HFFc6 (cell line): ENCODE measurements at regions not wholly inside any gene's neighbourhood (a gene's known extent, or its start where the extent isn't known, plus 50 kb on each side); places are given as distances from the start of the nearest gene placed in this dataset.
A peak's percentile ranks its signal among the peaks of the same experiment; 100 is the strongest.

Source experiments
- DNase-seq: peaks from one replicate; pipeline ENCODE4 v3.0.0-alpha.2; 2018
- H3K27ac Mint-ChIP-seq: 2 replicates; pipeline ENCODE4 v1.8.0; 2020; ENCODE audit warnings: mild to moderate bottlenecking, mixed read lengths
- H3K27me3 Mint-ChIP-seq: 2 replicates; pipeline ENCODE4 v1.8.0; 2021; ENCODE audit warnings: mild to moderate bottlenecking, moderate library complexity, mixed read lengths; ENCODE audit not compliant: insufficient read depth
- H3K36me3 Mint-ChIP-seq: 2 replicates; pipeline ENCODE4 v1.8.0; 2021; ENCODE audit warnings: low read depth, mixed read lengths
- H3K4me1 Mint-ChIP-seq: 2 replicates; pipeline ENCODE4 v1.8.0; 2020; ENCODE audit warnings: low read depth, mixed read lengths
- H3K4me3 Mint-ChIP-seq: 2 replicates; pipeline ENCODE4 v1.8.0; 2020; ENCODE audit warnings: mild to moderate bottlenecking, moderate library complexity, mixed read lengths
- H3K9me3 Mint-ChIP-seq: 2 replicates; pipeline ENCODE4 v1.8.0; 2020; ENCODE audit warnings: mild to moderate bottlenecking, mixed read lengths
- CTCF ChIP-seq: fragments of 200-600 bp; sonication (generic); IDR thresholded peaks from 2 replicates; pipeline ENCODE4 v1.5.0; 2021; ENCODE audit warnings: antibody characterized with exemption, mild to moderate bottlenecking

DNA sequence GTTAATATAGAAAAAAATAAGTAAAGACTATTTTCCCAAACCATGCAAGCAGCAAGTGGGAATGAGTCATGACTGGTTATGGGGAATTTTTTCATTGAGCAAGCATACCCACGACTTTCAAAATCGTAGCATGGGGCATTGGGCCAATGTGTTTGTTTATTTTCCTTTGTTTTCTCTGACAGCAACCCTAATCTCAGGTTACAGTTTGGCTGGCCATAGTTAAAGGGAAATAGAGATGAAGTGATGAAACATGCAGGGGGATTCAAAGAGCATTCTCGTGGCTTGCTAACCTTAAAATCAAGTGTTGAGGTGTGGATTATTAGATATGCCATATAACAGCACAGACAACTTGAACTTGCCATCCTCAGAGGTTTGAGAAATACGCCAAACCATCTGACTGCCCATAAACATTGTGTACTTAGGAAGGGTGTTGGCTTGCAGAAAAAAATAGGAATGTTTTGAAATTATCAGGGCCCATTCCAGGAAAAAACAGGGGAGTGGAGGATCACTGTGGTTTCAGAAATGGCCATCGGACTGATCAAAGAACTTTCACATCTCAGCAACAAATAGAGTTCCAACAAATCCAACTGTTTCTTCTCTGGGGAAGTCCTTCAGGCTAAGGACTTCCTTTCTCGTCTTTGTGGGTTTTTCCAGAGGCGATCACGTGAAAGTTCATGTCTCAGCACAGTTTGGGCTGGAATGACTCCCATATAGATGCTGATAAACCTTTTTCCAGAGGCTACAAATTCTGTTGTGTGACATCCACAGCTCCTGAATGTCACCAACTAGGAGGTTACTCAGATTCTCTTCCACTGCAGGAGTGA lies 259.1 kb downstream of the SYK start:
- Mint-ChIP-seq H3K9me3 (no peaks in the 10 kb centered on the region), H3K27me3 (no peaks in the 10 kb centered on the region; the same call in 1 of the 2 replicates), H3K4me3 (peak overlapping the region; percentile 76), H3K4me1 (peaks cover 50% of the 10 kb centered on the region), H3K36me3 (no peaks in the 10 kb centered on the region), H3K27ac (peak overlapping the region; percentile 93)
- peak; percentile 95 for DNase-seq
- TF ChIP-seq CTCF = no peak

GRCh38 chr9:91061506-91061905 lies 259.9 kb downstream of the SYK start:
- peak overlapping the region; percentile 76; the same call in 1 of the 2 replicates for H3K4me3 Mint-ChIP-seq
- peak overlapping the region; percentile 93 for H3K27ac Mint-ChIP-seq
- no peaks in the 10 kb centered on the region for H3K9me3 Mint-ChIP-seq
- no peaks in the 10 kb centered on the region for H3K36me3 Mint-ChIP-seq
- no peaks in the 10 kb centered on the region; the same call in 1 of the 2 replicates for H3K27me3 Mint-ChIP-seq
- peaks cover 50% of the 10 kb centered on the region for H3K4me1 Mint-ChIP-seq
- DNase-seq = no peak
- no peak for TF ChIP-seq CTCF

GRCh38 chr9:91062281-91062680 lies 260.7 kb downstream of the SYK start:
- H3K4me1 Mint-ChIP-seq = peaks cover 42% of the 10 kb centered on the region
- no peak overlapping the region for H3K27ac Mint-ChIP-seq
- no peak for TF ChIP-seq CTCF
- H3K27me3 Mint-ChIP-seq = no peaks in the 10 kb centered on the region; the same call in 1 of the 2 replicates
- H3K9me3 Mint-ChIP-seq = no peaks in the 10 kb centered on the region
- DNase-seq = no peak
- H3K36me3 Mint-ChIP-seq = no peaks in the 10 kb centered on the region
- H3K4me3 Mint-ChIP-seq = no peak overlapping the region

- Mint-ChIP-seq H3K4me3 (no peak overlapping the region), H3K4me1 (peaks cover 35% of the 10 kb centered on the region), H3K27me3 (no peaks in the 10 kb centered on the region; the same call in 1 of the 2 replicates), H3K27ac (no peak overlapping the region), H3K36me3 (no peaks in the 10 kb centered on the region), H3K9me3 (no peaks in the 10 kb centered on the region)
- DNase-seq = no peak
- TF ChIP-seq CTCF = no peak
Observed at GRCh38 chr9:91063471-91063870, 261.9 kb downstream of the SYK start.

DNA sequence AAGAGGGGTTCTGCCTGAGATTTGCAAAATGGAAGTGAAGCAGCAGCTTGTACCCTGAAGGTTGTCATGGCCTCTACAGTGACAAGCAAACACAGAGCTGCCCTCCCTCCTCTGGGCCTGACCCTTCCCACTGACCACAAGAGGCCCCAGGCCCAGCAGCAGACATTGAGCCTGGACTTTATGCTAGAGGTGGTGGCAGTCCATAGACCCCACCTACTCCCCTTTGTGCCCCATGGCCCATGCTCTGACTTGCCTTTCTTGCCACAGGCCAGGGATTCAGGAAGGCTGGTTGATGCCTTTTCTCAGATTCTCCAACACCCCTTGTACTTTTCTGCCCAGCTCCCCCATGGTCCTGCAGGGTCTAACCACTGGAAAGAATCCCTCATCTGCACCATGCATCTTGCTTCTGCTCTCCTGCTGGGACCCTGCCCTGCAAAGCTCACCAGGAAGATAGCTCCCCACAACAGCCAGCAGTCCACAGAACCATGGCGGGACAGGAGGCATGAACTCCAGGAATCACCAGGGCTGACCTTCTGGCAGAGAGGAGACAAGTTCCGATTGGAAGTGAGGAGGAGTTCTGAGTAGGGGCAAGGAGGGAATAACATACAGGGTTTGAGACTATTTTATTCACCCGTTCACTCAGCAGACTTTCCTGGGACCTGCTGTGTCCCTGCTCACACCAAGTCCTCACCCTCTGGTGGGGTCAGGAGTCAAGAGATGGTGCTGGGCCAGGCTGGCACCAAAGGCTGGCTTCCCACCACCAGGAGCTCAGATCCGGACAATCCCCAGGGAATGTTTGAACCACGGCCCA lies 263.8 kb downstream of the SYK start:
- H3K36me3 Mint-ChIP-seq = no peaks in the 10 kb centered on the region
- peaks cover 22% of the 10 kb centered on the region for H3K4me1 Mint-ChIP-seq
- no peaks in the 10 kb centered on the region; the same call in 1 of the 2 replicates for H3K27me3 Mint-ChIP-seq
- no peaks in the 10 kb centered on the region for H3K9me3 Mint-ChIP-seq
- TF ChIP-seq CTCF = no peak
- H3K4me3 Mint-ChIP-seq = no peak overlapping the region
- DNase-seq = no peak
- no peak overlapping the region for H3K27ac Mint-ChIP-seq
